HepG2 (cell line): ENCODE measurements at regions not wholly inside any gene's neighbourhood (a gene's known extent, or its start where the extent isn't known, plus 50 kb on each side); places are given as distances from the start of the nearest gene placed in this dataset.
A peak's percentile ranks its signal among the peaks of the same experiment; 100 is the strongest.

Source experiments
- ARNT ChIP-seq: fragments of 450-650 bp; IDR thresholded peaks from 2 replicates; pipeline ENCODE4 v1.6.1; 2017
- E2F1 ChIP-seq: sonication (generic); formaldehyde crosslinking; IDR thresholded peaks from 2 replicates; pipeline ENCODE4 v1.5.0; 2020; ENCODE audit warnings: missing genetic modification reagents
- ETV5 ChIP-seq: IDR thresholded peaks from 2 replicates; pipeline ENCODE4 v1.6.1; 2018; ENCODE audit warnings: missing biosample characterization, missing genetic modification reagents, inconsistent platforms, borderline replicate concordance
- GABPA ChIP-seq, 2 experiments: IDR thresholded peaks; 2 replicates each; pipeline ENCODE4 v1.6.1; 2011 to 2016; ENCODE audit warnings: low read depth in 2 of 2, low read length in 1 of 2, missing biosample characterization in 1 of 2, missing genetic modification characterization in 1 of 2
- HHEX ChIP-seq: IDR thresholded peaks from 2 replicates; pipeline ENCODE4 v1.6.1; 2016; ENCODE audit warnings: control low read depth
- NR2F2 ChIP-seq: IDR thresholded peaks from 2 replicates; pipeline ENCODE4 v1.6.1; 2012; ENCODE audit warnings: low read depth, inconsistent platforms, borderline replicate concordance
- PAXIP1 ChIP-seq: sonication (generic); formaldehyde crosslinking; conservative IDR thresholded peaks from 2 replicates; pipeline ENCODE4 v1.4.0; 2020; ENCODE audit warnings: mild to moderate bottlenecking, missing genetic modification reagents, moderate library complexity
- PHF5A ChIP-seq: IDR thresholded peaks from one replicate; pipeline ENCODE4 v1.6.1; 2018; ENCODE audit warnings: low read depth, missing genetic modification reagents; ENCODE audit not compliant: unreplicated experiment
- RCOR2 ChIP-seq: IDR thresholded peaks from 2 replicates; pipeline ENCODE4 v1.6.1; 2016; ENCODE audit warnings: missing biosample characterization, missing genetic modification reagents
- RELA ChIP-seq: sonication (generic); formaldehyde crosslinking; IDR thresholded peaks from 2 replicates; pipeline ENCODE4 v1.4.0; 2020; ENCODE audit warnings: missing genetic modification reagents
- RFXAP ChIP-seq: sonication (generic); formaldehyde crosslinking; IDR thresholded peaks from 2 replicates; pipeline ENCODE4 v1.4.0; 2020; ENCODE audit warnings: missing genetic modification reagents, borderline replicate concordance
- SKIL ChIP-seq: sonication (generic); formaldehyde crosslinking; IDR thresholded peaks from 2 replicates; pipeline ENCODE4 v1.8.0; 2022; ENCODE audit warnings: missing genetic modification reagents, mild to moderate bottlenecking, moderate library complexity, borderline replicate concordance
- STAG1 ChIP-seq: sonication (generic); formaldehyde crosslinking; IDR thresholded peaks from 2 replicates; pipeline ENCODE4 v1.4.0; 2020; ENCODE audit warnings: missing genetic modification reagents
- TBL1XR1 ChIP-seq: fragments of 150-350 bp; IDR thresholded peaks from 2 replicates; pipeline ENCODE4 v1.6.1; 2014; ENCODE audit warnings: borderline replicate concordance, low read length; ENCODE audit not compliant: partially characterized antibody
- THAP11 ChIP-seq: IDR thresholded peaks from 2 replicates; pipeline ENCODE4 v1.6.1; 2016; ENCODE audit warnings: missing biosample characterization, missing genetic modification reagents
- ZBTB34 ChIP-seq: sonication (generic); formaldehyde crosslinking; IDR thresholded peaks from 2 replicates; pipeline ENCODE4 v1.8.0; 2022; ENCODE audit warnings: mild to moderate bottlenecking, missing genetic modification reagents
- ZKSCAN1 ChIP-seq: fragments of 150-350 bp; IDR thresholded peaks from 2 replicates; pipeline ENCODE4 v1.6.1; 2014; ENCODE audit warnings: low read length
- ZNF331 ChIP-seq: sonication (generic); formaldehyde crosslinking; IDR thresholded peaks from 2 replicates; pipeline ENCODE4 v1.4.0; 2020; ENCODE audit warnings: missing genetic modification reagents
- ZNF564 ChIP-seq: sonication (generic); formaldehyde crosslinking; IDR thresholded peaks from 2 replicates; pipeline ENCODE4 v1.8.1; 2023; ENCODE audit warnings: mild to moderate bottlenecking, missing genetic modification reagents
- ZNF710 ChIP-seq: sonication (generic); formaldehyde crosslinking; IDR thresholded peaks from 2 replicates; pipeline ENCODE4 v1.5.0; 2020; ENCODE audit warnings: mild to moderate bottlenecking, missing genetic modification reagents, borderline replicate concordance

GRCh38 chr19:56918682-56919307, 78.3 kb upstream of the PEG3 start (continued):
- TF ChIP-seq TBL1XR1: no peak
- TF ChIP-seq STAG1 (CRISPR knock-in tag): peak; percentile 41
- no peak for TF ChIP-seq RFXAP (CRISPR knock-in tag)
- peak; percentile 51; the same call in 1 of the 2 replicates for TF ChIP-seq THAP11 (CRISPR knock-in tag)
- TF ChIP-seq ZNF710 (CRISPR knock-in tag): peak; percentile 88; the same call in 1 of the 2 replicates
- no peak for TF ChIP-seq ZKSCAN1
- peak; percentile 47 for TF ChIP-seq PHF5A
- TF ChIP-seq GABPA (IDR thresholded peaks at IDR 0.05; ENCODE audit: low read depth, low read length): no peak
- peak; percentile 36; the same call in 1 of the 2 replicates for TF ChIP-seq GABPA (CRISPR knock-in tag; IDR thresholded peaks at IDR 0.05; ENCODE audit: low read depth)
- 0 out of 2 replicates have a peak, but pooled peaks have one; percentile 42 for TF ChIP-seq ZNF331 (CRISPR knock-in tag)
- peak; percentile 95 for TF ChIP-seq RCOR2
- TF ChIP-seq E2F1: peak; percentile 47; the same call in 1 of the 2 replicates
- peak; percentile 85; the same call in 1 of the 2 replicates for TF ChIP-seq ETV5
- TF ChIP-seq ZBTB34 (CRISPR knock-in tag): 0 out of 2 replicates have a peak, but pooled peaks have one; percentile 10
- TF ChIP-seq ZNF564 (CRISPR knock-in tag): 0 out of 2 replicates have a peak, but pooled peaks have one; percentile 28
- peak; percentile 65; the same call in 1 of the 2 replicates for TF ChIP-seq HHEX (CRISPR knock-in tag)
- TF ChIP-seq NR2F2: peak; percentile 84
- TF ChIP-seq ARNT: no peak
- TF ChIP-seq RELA: peak; percentile 86; the same call in 1 of the 2 replicates
- peak; percentile 90 for TF ChIP-seq PAXIP1
- no peak for TF ChIP-seq SKIL (CRISPR knock-in tag)
